ENCODE measurements at regions not wholly inside any gene's neighbourhood (a gene's known extent, or its start where the extent isn't known, plus 50 kb on each side); places are given as distances from the start of the nearest gene placed in this dataset.

DNA sequence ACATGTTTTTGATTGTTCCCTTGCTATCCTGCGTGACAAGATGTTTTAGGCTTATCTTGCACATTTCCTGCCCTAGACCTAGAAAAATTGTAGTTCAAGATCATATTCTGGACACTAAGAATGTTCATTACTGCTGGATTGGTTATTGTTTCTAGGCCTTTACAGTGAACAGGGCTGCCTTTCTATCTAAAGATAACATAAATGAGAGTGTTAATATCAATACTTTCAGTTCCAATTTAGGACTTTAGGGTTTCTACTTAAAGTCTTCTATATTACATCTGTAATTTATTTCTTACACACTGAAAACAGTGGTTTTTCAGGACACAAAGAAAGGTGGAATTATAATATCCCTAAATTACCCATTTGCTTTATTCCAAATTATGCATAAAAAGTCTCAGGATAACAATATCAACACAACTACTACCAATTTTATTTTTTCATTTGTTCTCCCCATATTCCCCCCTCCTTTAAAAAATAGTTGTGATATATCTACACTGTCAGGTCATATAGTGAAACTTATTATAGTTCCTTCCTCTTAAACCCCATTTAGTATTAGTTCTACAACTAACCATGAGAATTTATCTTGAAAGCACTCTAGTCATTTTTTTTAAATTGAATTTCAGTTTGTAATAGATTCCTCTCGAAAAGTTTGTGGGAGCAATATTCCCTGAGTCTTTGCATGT, 293.9 kb upstream of the RIOK2 start:
- Histone ChIP-seq H3K36me3 (no peaks in the 10 kb centered on the region), H3K4me3 (no peak overlapping the region), H3K4me1 (no peaks in the 10 kb centered on the region), H3K9me3 (no peaks in the 10 kb centered on the region), H3K27ac (no peak overlapping the region), H3K27me3 (no peaks in the 10 kb centered on the region)
- intact Hi-C loops (cut with DNase I; ENCODE audit: low total_unique reads), result no loop called here
- ATAC-seq (no peak), DNase-seq (no peak)
- in situ Hi-C loops (cut with MboI; ENCODE audit: low sequenced_read_pairs in 4 of 4), result no loop called here
- no peak for TF ChIP-seq POLR2A (IDR thresholded peaks at IDR 0.05)
- TF ChIP-seq, protein P1, sequence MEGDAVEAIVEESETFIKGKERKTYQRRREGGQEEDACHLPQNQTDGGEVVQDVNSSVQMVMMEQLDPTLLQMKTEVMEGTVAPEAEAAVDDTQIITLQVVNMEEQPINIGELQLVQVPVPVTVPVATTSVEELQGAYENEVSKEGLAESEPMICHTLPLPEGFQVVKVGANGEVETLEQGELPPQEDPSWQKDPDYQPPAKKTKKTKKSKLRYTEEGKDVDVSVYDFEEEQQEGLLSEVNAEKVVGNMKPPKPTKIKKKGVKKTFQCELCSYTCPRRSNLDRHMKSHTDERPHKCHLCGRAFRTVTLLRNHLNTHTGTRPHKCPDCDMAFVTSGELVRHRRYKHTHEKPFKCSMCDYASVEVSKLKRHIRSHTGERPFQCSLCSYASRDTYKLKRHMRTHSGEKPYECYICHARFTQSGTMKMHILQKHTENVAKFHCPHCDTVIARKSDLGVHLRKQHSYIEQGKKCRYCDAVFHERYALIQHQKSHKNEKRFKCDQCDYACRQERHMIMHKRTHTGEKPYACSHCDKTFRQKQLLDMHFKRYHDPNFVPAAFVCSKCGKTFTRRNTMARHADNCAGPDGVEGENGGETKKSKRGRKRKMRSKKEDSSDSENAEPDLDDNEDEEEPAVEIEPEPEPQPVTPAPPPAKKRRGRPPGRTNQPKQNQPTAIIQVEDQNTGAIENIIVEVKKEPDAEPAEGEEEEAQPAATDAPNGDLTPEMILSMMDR (IDR thresholded peaks at IDR 0.05 in 4 of 5, conservative IDR thresholded peaks at IDR 0.05 in 1 of 5), result no peak

DNA sequence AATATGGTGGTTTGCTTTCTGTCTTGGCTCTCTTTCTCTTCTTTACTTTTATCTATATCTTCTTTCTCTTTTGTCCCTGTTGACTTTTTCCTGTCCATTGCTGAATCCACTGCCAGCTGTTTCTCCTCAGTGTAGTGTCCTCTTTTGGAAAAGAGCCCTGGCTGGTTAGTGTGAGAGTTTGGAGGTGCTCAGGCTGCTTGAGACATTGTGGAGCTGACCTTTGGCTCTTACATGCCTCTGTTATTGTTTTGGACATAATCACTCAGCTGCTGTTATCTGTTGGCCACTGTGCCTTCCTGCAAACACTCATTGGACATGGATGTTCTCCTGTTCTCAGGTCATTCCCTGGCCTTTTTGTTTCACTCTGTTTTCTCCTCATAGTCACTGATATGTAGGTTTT, 295.4 kb upstream of the RIOK2 start:
- in situ Hi-C loops (cut with MboI; ENCODE audit: low sequenced_read_pairs in 4 of 4), result no loop called here
- Histone ChIP-seq H3K4me1 (no peaks in the 10 kb centered on the region), H3K27ac (no peak overlapping the region), H3K36me3 (no peaks in the 10 kb centered on the region), H3K9me3 (no peaks in the 10 kb centered on the region), H3K4me3 (no peak overlapping the region), H3K27me3 (no peaks in the 10 kb centered on the region)
- intact Hi-C loops (cut with DNase I; ENCODE audit: low total_unique reads), result no loop called here
- ATAC-seq, result no peak
- TF ChIP-seq POLR2A (IDR thresholded peaks at IDR 0.05), result no peak
- TF ChIP-seq, protein P1 (IDR thresholded peaks at IDR 0.05 in 4 of 5, conservative IDR thresholded peaks at IDR 0.05 in 1 of 5), result no peak
- DNase-seq, result no peak

DNA sequence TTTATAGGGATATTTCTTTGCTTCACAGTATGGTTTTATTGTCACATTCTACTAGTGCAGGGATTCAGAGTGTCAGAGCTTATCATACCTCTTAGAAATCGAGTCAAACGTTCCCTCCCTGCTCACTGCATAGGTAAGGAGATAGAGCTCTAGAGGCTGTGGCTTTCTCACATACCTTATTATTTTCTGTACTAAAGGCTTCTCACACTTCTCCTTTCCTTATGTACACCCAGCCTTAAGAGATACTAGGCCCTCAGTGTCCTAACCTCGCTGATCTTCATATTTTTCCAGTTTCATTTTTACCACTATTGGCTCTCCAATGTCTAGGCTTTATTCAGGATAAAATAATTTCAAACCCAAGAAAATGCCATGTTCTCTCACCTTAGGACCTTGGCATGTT, 297.3 kb upstream of the RIOK2 start:
- H3K36me3 ChIP-seq, result no peaks in the 10 kb centered on the region
- TF ChIP-seq, protein P1 (IDR thresholded peaks at IDR 0.05 in 4 of 5, conservative IDR thresholded peaks at IDR 0.05 in 1 of 5), result no peak
- TF ChIP-seq POLR2A (IDR thresholded peaks at IDR 0.05), result no peak
- H3K4me3 ChIP-seq, result no peak overlapping the region
- no peaks in the 10 kb centered on the region for H3K9me3 ChIP-seq
- H3K27ac ChIP-seq, result no peak overlapping the region
- no peaks in the 10 kb centered on the region for H3K27me3 ChIP-seq
- H3K4me1 ChIP-seq, result no peaks in the 10 kb centered on the region
- DNase-seq (no peak), ATAC-seq (no peak)
- in situ Hi-C loops (cut with MboI; ENCODE audit: low sequenced_read_pairs in 4 of 4) (no loop called here), intact Hi-C loops (cut with DNase I; ENCODE audit: low total_unique reads) (no loop called here)

DNA sequence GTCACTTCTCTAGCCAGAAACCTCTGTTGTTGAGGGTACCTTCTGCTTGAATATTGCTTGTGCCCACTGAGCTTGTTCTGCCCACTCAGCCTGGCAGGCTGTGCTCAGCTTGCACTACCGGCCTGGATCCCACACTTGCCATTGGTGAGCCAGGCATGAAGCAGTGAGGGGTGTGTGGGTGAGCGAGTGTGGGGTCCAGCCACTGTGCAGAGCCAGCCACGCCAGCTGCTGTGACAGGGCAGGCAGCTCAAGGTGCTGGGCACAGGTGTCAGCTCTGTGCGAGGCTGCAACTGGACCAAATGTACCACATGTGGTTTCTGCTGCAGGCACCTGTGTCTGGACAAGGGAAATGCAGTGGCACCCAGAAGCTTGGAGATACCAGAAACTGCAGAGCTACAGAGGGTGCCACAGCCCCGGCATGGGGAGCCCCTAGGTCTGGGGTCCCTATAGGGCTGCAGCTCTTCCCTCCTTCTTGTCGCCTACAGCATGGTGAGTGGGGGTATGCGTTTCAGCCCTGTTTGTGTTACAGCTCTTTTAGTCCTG, 305.1 kb upstream of the RIOK2 start:
- Histone ChIP-seq H3K4me3 (no peak overlapping the region), H3K27me3 (no peaks in the 10 kb centered on the region), H3K36me3 (no peaks in the 10 kb centered on the region), H3K4me1 (no peaks in the 10 kb centered on the region), H3K27ac (no peak overlapping the region), H3K9me3 (no peaks in the 10 kb centered on the region)
- no peak for DNase-seq
- no peak for TF ChIP-seq POLR2A (IDR thresholded peaks at IDR 0.05)
- TF ChIP-seq, protein P1 (IDR thresholded peaks at IDR 0.05 in 4 of 5, conservative IDR thresholded peaks at IDR 0.05 in 1 of 5), result no peak
- in situ Hi-C loops (cut with MboI; ENCODE audit: low sequenced_read_pairs in 4 of 4), result no loop called here
- no peak for ATAC-seq
- intact Hi-C loops (cut with DNase I; ENCODE audit: low total_unique reads), result no loop called here

Data from gastrocnemius medialis (tissue), 4 donors.